Endodermal cell (in vitro differentiated cells): ENCODE measurements at regions not wholly inside any gene's neighbourhood (a gene's known extent, or its start where the extent isn't known, plus 50 kb on each side); places are given as distances from the start of the nearest gene placed in this dataset.

Experiments
- DNase-seq: peaks from one replicate; pipeline ENCODE4 v3.0.0-alpha.2; 2017
- H3K27ac ChIP-seq: 2 replicates; pipeline ENCODE4 v1.5.1; 2013; ENCODE audit warnings: mild to moderate bottlenecking, low read depth, low read length, moderate library complexity
- H3K27me3 ChIP-seq: 2 replicates; pipeline ENCODE4 v1.6.1; 2013; ENCODE audit warnings: mild to moderate bottlenecking, low read length, moderate library complexity; ENCODE audit not compliant: insufficient read depth, control insufficient read depth, poor library complexity, severe bottlenecking
- H3K36me3 ChIP-seq: 2 replicates; pipeline ENCODE4 v1.7.0; 2013; ENCODE audit warnings: mild to moderate bottlenecking, low read length, moderate library complexity; ENCODE audit not compliant: control insufficient read depth, insufficient read depth
- H3K4me1 ChIP-seq: one replicate; pipeline ENCODE4 v1.7.0; 2013; ENCODE audit warnings: low read length; ENCODE audit not compliant: control insufficient read depth, insufficient read depth
- H3K4me3 ChIP-seq: 2 replicates; pipeline ENCODE4 v1.5.1; 2013; ENCODE audit warnings: mild to moderate bottlenecking, low read length, moderate library complexity
- H3K9ac ChIP-seq: 2 replicates; pipeline ENCODE4 v1.6.1; 2013; ENCODE audit warnings: mild to moderate bottlenecking, low read length, moderate library complexity; ENCODE audit not compliant: poor library complexity, severe bottlenecking; ENCODE audit errors: extremely low read depth
- H3K9me3 ChIP-seq: 2 replicates; pipeline ENCODE4 v1.6.1; 2013; ENCODE audit warnings: mild to moderate bottlenecking, low read length, moderate library complexity; ENCODE audit not compliant: control insufficient read depth
- H3K27ac Mint-ChIP-seq: 2 replicates; pipeline ENCODE4 v1.8.0; 2020; ENCODE audit warnings: mixed read lengths
- H3K27me3 Mint-ChIP-seq: 2 replicates; pipeline ENCODE4 v1.8.0; 2021; ENCODE audit warnings: mild to moderate bottlenecking, mixed read lengths; ENCODE audit not compliant: insufficient read depth
- H3K36me3 Mint-ChIP-seq: 2 replicates; pipeline ENCODE4 v1.8.0; 2020; ENCODE audit warnings: low read depth, mixed read lengths
- H3K4me1 Mint-ChIP-seq: 2 replicates; pipeline ENCODE4 v1.8.0; 2020; ENCODE audit warnings: mixed read lengths
- H3K4me3 Mint-ChIP-seq: 2 replicates; pipeline ENCODE4 v1.8.0; 2020; ENCODE audit warnings: mild to moderate bottlenecking, moderate library complexity, mixed read lengths
- H3K9me3 Mint-ChIP-seq: 2 replicates; pipeline ENCODE4 v1.8.0; 2020; ENCODE audit warnings: mild to moderate bottlenecking, mixed read lengths
- CTCF ChIP-seq: fragments of 200-600 bp; sonication (generic); conservative IDR thresholded peaks from 2 replicates; pipeline ENCODE4 v1.5.0; 2021; ENCODE audit warnings: antibody characterized with exemption, mild to moderate bottlenecking
- WGBS, 2 experiments: methylation state at CpG; one replicate each; pipeline versions ENCODE4 v1.1.5 to v1.1.7; 2013; ENCODE audit warnings: missing lambda C conversion rate in 2 of 2, mixed read lengths in 1 of 2; ENCODE audit not compliant: insufficient coverage in 1 of 2, insufficient read length in 1 of 2; 5-methylcytosine and 5-hydroxymethylcytosine counted together

DNA sequence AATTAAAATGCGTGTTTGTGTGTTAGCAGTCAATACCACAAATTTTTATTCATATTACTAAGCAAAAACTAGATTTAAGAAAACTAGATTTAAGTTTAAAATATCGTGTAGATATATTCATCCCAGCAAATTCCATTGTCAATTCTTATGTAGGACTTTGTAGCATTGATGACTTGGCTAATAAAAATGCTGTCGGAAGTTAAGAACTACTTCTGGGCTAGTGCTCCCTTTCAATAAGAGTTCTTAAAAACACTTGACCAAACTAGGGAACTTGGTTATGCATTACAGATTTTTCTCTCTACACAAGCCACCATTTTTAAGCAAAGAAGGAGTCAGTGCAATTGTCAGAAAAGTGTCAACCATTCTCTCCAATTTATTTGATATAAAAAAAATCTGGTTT is 68.7 kb upstream of the RAD23B start:
- H3K4me1 ChIP-seq, result no peaks in the 10 kb centered on the region
- H3K27ac ChIP-seq, result no peak overlapping the region
- no peak overlapping the region for H3K4me3 ChIP-seq
- Mint-ChIP-seq H3K36me3 (no peaks in the 10 kb centered on the region), H3K9me3 (no peaks in the 10 kb centered on the region), H3K4me1 (no peaks in the 10 kb centered on the region), H3K27ac (no peak overlapping the region), H3K4me3 (no peak overlapping the region), H3K27me3 (no peaks in the 10 kb centered on the region)
- H3K9ac ChIP-seq, result no peak overlapping the region
- DNase-seq, result no peak
- no peaks in the 10 kb centered on the region for H3K36me3 ChIP-seq
- no peak for TF ChIP-seq CTCF
- H3K27me3 ChIP-seq, result no peaks in the 10 kb centered on the region
- 93 to 100% methylated on average over 1 to 3 of the region's 3 CpGs for WGBS, 2 experiments
- no peaks in the 10 kb centered on the region for H3K9me3 ChIP-seq

- Mint-ChIP-seq H3K4me1 (no peaks in the 10 kb centered on the region), H3K9me3 (no peaks in the 10 kb centered on the region), H3K27ac (no peak overlapping the region), H3K27me3 (no peaks in the 10 kb centered on the region), H3K4me3 (no peak overlapping the region), H3K36me3 (no peaks in the 10 kb centered on the region)
- Histone ChIP-seq H3K4me3 (no peak overlapping the region), H3K9ac (no peak overlapping the region), H3K27me3 (no peaks in the 10 kb centered on the region), H3K9me3 (no peaks in the 10 kb centered on the region), H3K36me3 (no peaks in the 10 kb centered on the region), H3K27ac (no peak overlapping the region), H3K4me1 (no peaks in the 10 kb centered on the region)
- no peak for TF ChIP-seq CTCF
- WGBS, 2 experiments, result 87 to 100% methylated on average over 2 of the region's 2 CpGs
- no peak for DNase-seq
Observed at GRCh38 chr9:107214915-107215314, 68.2 kb upstream of the RAD23B start.

GRCh38 chr9:107215381-107215780 is 67.7 kb upstream of the RAD23B start:
- no peak for TF ChIP-seq CTCF

More at GRCh38 chr9:107215381-107215780, 67.7 kb upstream of the RAD23B start:
- no peak for DNase-seq
- no peak overlapping the region for H3K27ac ChIP-seq
- H3K4me1 Mint-ChIP-seq, result no peaks in the 10 kb centered on the region
- WGBS, 2 experiments, result 90 to 100% methylated on average over 2 of the region's 2 CpGs
- no peaks in the 10 kb centered on the region for H3K9me3 ChIP-seq
- H3K4me3 Mint-ChIP-seq, result no peak overlapping the region
- H3K9me3 Mint-ChIP-seq, result no peaks in the 10 kb centered on the region
- H3K27ac Mint-ChIP-seq, result no peak overlapping the region
- no peak overlapping the region for H3K9ac ChIP-seq
- H3K36me3 ChIP-seq, result no peaks in the 10 kb centered on the region
- no peaks in the 10 kb centered on the region for H3K36me3 Mint-ChIP-seq
- H3K4me1 ChIP-seq, result no peaks in the 10 kb centered on the region
- H3K4me3 ChIP-seq, result no peak overlapping the region
- H3K27me3 ChIP-seq, result no peaks in the 10 kb centered on the region
- no peaks in the 10 kb centered on the region for H3K27me3 Mint-ChIP-seq
